AG04449 (cell line): ENCODE measurements at regions not wholly inside any gene's neighbourhood (a gene's known extent, or its start where the extent isn't known, plus 50 kb on each side); places are given as distances from the start of the nearest gene placed in this dataset.

Experiments used
- CTCF ChIA-PET: fragments of 350-600 bp; formaldehyde crosslinking; extraction: SDS; loops from one replicate; lab custom pipeline; 2021; ENCODE audit warnings: antibody characterized with exemption; lab: Yijun Ruan, JAX
- POLR2A ChIA-PET: fragments of 400-600, 350-600 bp; formaldehyde crosslinking; extraction: SDS; loops from one replicate; lab custom pipeline; 2020; ENCODE audit warnings: antibody characterized with exemption, inconsistent platforms; lab: Yijun Ruan, JAX
- DNase-seq: peaks from one replicate; pipeline ENCODE4 v3.0.0-alpha.2; 2010; ENCODE audit warnings: low read depth, low spot score
- H3K4me3 ChIP-seq: 2 replicates; pipeline ENCODE4 v1.5.1; 2011; ENCODE audit warnings: low read depth, mild to moderate bottlenecking, control low read depth, low read length
- CTCF ChIP-seq: IDR thresholded peaks from one replicate; pipeline ENCODE4 v1.5.1; 2011; ENCODE audit warnings: mild to moderate bottlenecking, moderate library complexity, low read length, control low read depth, inconsistent platforms; ENCODE audit not compliant: insufficient read depth; ENCODE audit errors: missing control alignments

DNA sequence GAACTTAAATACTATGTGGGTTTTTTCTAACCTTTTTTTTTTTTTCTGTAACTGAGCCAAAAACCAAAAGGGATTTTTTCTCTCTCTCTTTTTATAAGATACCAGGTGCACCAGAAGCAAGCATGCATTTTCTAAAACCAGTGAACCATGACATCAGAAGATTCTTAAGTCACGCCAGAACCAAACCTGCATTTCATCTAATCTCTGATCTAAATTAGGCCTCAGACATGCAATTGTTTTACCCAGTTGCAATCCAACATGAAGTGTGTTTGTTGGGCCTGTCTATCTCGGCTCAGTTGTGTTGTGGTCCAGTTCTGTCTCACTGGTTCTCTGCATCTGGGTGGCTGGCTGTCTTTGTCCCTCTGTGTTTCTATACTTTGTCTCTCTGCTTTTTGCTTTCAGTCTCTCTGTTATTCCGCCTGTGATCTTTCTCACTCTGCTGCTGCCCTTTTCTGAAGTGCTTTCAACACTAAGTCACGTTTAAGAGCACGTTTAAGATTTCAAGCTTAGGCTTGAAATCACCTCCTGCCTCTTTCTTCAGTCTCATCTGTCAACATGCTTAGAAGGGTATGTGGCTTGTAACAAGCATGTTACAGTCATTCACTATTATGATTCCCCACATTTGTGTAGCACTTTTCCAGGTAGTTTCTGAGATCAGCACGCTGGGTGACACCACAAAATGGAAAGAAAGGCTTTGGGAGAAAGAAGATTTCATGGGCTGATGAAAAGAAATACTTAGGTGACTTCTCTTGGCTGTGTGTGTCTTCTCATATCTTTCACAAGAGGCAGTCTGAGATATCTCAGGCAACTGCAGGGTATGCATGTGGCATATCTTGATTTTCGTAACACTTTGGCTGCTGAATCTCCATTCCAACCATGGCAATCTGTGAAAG lies 488.9 kb downstream of the SHISA9 start:
- no peak for TF ChIP-seq CTCF
- no peak overlapping the region for H3K4me3 ChIP-seq
- CTCF ChIA-PET = no interaction called here
- POLR2A ChIA-PET = no interaction called here
- DNase-seq = no peak

DNA sequence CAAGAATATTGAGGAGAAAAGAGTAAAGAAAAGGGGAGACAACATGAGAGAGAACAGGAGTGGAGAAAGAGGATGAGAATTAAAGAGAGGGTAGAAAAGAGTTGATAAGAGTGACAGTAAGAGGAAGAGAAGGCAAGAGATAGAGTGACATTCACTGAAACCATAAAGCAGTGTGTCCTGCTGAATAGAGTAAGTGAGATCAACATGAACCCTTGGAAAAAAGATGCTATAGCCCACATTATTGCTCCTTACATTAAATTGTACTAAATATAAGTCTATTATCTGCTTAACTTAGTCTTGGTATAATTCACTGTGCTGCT lies 489.5 kb downstream of the SHISA9 start:
- POLR2A ChIA-PET = no interaction called here
- DNase-seq = no peak
- H3K4me3 ChIP-seq = no peak overlapping the region

GRCh38 chr16:13391337-13391736 lies 489.9 kb downstream of the SHISA9 start:
- H3K4me3 ChIP-seq = no peak overlapping the region
- ChIA-PET CTCF (no interaction called here), POLR2A (no interaction called here)
- DNase-seq = no peak
- no peak for TF ChIP-seq CTCF

More for the DNA sequence above, 489.5 kb downstream of the SHISA9 start:
- CTCF ChIA-PET = no interaction called here
- no peak for TF ChIP-seq CTCF

GRCh38 chr16:13392341-13392740 lies 490.9 kb downstream of the SHISA9 start:
- no peak for DNase-seq
- ChIA-PET CTCF (no interaction called here), POLR2A (no interaction called here)
- no peak overlapping the region for H3K4me3 ChIP-seq
- TF ChIP-seq CTCF = no peak

DNA sequence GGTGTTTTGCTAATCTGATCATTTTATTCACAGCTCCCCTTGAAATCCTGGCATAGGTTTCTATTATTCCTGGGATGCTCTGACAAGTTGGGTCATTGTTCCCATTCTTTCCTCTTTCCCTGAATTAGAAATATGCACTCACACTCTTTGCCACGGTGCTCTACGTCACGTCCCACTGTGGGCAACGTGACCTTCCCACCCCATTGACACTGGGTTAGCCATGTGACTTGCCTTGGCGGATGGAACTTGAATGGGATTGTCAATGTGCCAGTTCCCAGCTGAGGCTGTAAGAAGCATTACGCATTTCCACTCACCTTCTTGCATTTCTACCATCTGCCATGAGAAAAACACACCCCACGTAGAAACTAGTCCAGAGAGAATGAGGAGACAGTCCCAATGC lies 492.4 kb downstream of the SHISA9 start:
- ChIA-PET CTCF (no interaction called here), POLR2A (no interaction called here)
- no peak overlapping the region for H3K4me3 ChIP-seq
- no peak for TF ChIP-seq CTCF
- DNase-seq = no peak

GRCh38 chr16:13394488-13394887 lies 493.1 kb downstream of the SHISA9 start:
- ChIA-PET CTCF (no interaction called here), POLR2A (no interaction called here)
- no peak overlapping the region for H3K4me3 ChIP-seq
- no peak for TF ChIP-seq CTCF
- DNase-seq = no peak
